ENCODE measurements at regions not wholly inside any gene's neighbourhood (a gene's known extent, or its start where the extent isn't known, plus 50 kb on each side); places are given as distances from the start of the nearest gene placed in this dataset.

- no peak for TF ChIP-seq CTCF (IDR thresholded peaks at IDR 0.05)
- no peak for TF ChIP-seq EZH2 (IDR thresholded peaks at IDR 0.05; ENCODE audit: borderline replicate concordance, insufficient read depth, low read depth, low read length, poor library complexity, severe bottlenecking)
These were observed 66.6 kb upstream of the LHX1 start for GRCh38 chr17:36870720-36870999.

Data from B cell (primary cell).